GM19468 (cell line): ENCODE measurements at regions not wholly inside any gene's neighbourhood (a gene's known extent, or its start where the extent isn't known, plus 50 kb on each side); places are given as distances from the start of the nearest gene placed in this dataset.

ENCODE experiments used
- ATAC-seq: cut with Tn5 transposase; IDR thresholded peaks from one replicate; pipeline ENCODE4 v1.9.1; 2021; ENCODE audit warnings: mild to moderate bottlenecking, moderate library complexity, moderate number of reproducible peaks; ENCODE audit not compliant: unreplicated experiment; ENCODE audit errors: extremely low read depth

DNA sequence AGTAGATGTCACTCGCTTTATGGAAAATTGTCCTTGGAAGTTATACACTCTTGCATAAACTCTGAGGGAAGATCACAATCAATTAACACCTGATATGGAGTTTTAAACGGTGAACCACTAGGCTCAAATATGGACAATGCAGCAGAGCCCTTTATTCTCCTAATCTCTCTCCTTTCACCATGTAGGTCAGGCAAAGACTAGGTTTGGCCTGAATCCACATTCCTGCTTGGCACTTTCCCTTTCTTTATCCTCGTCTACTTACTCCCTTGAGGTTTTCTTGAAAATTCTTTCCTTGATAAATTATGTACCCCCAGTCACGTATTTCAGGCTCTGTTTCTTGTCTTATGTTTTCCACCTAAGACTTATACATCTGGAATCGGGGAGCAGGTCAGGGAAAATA is 751.7 kb downstream of the DACH1 start:
- ATAC-seq, result no peak

DNA sequence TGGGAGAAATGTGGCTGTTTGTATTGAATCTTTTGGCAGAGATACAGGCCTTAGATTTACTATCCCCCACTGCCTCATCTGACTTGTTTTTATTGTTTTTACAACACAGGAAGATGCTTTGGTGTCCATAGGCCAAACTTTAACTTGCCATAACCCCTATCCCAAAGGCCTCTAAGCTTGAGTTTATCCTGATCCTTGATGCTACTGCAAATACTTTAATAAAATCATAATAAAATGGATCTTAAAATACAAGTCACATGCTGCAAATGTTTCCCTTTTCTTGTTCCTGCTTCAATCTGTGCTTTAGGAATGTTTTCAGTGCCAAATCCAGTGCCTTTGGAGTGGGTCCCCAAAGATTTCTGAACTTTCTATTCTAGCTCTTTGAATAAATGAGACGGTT is 770.6 kb downstream of the DACH1 start:
- ATAC-seq, result no peak

DNA sequence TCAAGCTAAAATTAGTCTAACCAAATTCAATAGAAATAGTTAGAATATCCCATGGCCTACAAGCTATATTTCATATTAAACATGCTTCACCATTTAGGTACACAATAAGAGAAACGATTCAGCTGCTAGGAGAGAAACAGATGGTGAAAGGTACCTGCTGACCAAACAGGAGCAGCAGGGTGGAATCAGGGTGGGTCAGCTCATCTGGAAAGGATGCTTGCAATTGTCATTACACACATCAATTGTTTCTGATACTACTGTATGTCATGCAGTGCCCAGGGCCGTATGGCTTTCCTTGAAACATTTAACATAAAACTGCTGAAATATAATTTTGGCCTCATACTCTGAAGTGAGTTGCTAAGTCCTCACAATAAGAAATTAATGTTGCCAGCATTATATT is 776.0 kb downstream of the DACH1 start:
- no peak for ATAC-seq

DNA sequence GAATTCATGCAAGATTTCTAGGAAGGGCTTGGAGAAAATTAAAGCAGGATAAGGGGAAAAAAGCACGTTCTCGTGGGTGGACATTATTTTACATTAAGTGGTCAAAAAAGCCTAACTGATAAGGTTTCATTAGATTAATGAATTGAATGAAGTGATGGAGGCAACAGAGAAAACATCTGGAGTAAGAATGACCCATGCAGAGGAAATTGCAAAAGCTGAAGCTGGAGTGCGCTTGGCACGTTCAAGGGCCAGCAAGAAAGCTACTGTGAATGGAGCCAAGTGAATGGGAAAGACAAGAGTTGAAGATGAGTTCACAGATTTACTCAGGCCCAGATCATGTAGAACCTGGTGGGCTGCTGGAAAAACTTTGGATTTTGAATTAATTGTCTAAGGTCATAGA is 777.9 kb downstream of the DACH1 start:
- no peak for ATAC-seq

DNA sequence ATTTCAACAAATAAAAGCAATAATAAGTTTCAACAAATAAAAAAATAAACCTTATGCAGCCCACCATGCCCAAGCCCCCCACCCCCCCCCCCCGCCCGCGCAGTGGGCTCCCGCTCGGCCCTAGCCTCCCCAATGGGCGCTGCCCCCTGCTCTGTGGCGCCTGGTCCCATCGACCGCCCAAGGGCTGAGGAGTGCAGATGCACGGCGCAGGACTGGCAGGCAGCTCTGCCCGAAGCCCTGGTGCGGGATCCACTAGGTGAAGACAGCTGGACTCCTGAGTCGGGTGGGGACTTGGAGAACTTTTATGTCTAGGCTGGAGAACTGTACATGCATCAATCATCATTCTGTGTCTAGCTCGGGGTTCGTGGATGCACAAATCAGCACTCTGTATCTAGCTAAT is 779.6 kb downstream of the DACH1 start:
- no peak for ATAC-seq

DNA sequence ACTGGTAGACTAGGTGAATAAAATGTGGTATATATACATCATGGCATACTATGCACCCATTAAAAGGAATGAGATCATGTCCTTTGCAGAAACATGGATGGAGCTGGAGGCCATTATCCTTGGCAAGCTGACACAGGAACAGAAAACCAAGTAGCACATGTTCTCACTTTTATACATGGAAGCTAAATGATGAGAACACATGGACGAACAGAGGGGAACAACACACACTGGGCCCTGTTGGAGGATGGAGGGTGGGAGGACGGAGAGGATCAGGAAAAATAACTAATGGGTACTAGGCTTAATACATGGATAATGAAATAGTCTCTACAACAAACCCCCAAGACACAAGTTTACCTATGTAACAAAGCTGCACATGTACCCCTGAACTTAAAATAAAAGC is 780.0 kb downstream of the DACH1 start:
- ATAC-seq, result no peak

DNA sequence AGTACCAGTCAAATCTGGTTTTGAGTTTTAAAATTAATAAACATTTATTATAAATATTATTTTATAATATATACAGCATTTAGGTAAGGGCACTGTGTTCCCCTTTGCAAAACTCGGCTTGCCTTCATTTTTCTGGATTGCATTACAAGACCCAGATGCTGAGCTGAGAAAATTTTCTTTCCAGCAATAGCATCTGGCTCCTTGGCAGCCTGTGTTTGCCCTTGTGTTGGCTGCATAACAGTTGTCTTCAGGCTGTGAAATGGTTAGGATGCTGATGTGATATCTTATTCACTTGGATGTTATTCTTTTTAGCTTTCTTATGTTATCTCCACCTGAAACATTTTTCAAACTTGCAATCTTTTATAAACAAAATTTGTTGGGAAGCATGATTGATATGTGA is 784.4 kb downstream of the DACH1 start:
- ATAC-seq, result no peak

DNA sequence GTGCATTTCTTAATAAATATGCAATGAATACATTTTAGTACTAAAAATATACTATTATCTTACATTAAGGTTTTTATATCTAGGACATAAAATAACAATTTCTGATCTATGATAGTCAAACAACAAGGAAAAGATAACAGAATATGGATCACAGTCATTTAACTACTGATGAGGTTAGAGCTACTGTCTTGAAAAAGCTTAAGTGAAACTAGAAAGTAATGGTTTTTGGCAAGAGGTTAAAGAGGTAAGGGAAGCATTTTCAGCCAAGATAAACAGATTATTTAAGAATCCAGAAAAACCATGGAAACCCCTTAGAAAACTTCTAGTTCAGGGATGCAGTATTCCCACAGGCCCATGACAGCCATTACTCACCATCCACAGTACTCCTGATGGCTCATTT is 787.4 kb downstream of the DACH1 start:
- no peak for ATAC-seq

DNA sequence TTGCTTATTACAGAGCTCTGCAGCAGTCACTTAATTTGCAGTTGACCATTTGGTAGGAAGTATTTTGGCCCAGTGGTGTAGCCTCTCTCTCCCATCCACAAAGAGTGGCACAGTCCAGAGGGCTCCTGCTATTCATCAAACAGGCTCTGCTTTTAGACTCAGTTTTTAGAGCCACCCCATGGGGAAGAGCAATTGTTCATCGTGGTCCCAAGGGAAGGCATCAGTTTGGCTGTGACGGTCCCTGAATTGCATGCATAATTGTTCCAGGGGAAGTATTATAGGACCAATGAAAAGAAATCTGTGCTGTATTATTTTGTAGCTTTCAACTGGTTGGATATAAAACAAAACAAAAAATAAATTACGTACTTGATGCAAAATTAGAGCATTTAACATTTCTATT is 799.0 kb downstream of the DACH1 start:
- ATAC-seq, result no peak

DNA sequence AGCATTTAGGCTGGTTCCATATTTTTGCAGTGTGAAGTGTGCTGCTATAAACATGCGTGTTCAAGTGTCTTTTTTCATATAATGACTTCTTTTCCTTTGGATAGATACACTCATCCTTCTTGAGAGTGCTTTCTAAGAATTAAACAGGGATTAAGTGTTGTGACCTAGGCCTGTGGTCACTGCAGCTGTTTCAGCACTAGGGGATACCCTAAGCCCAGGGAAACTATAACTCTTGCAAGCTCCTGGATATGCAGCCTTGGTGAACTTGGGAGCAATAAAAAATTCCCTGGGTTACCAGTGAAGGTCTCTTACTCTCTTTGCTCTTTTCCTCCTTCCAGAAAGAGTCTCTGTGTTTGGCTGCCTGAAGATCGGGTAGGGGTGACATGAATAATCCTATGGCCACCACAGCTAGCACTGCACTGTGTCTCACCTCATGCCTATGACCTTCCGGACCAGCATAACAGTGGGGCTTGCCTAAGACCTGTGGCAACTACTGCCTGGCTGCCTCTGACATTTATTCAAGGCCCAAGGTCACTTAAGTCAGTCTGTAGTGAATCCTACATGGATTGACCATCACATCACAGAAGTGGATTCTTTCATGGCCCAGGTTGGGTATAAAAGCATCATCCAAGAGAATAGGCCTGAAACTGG is 799.7 kb downstream of the DACH1 start:
- no peak for ATAC-seq

DNA sequence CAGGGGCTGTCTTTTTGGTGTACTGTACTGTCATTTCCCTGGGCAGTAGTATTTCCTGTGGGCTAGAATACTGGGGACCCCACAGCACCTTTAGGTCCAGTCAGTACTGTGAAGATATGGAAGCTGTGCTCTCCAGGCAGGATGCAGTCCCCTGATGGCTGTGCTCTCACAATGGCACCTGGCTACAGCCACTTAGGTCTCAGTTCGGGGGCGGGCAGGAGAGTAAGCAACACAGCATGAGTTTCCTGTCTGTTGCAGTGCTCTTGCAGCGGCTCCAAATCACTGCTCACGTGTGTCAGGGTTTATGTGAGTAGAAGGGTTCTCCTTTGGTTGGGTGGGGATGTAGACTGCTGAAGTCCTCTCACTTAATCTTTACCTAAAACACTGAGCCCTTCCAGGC is 810.4 kb downstream of the DACH1 start:
- ATAC-seq, result no peak

DNA sequence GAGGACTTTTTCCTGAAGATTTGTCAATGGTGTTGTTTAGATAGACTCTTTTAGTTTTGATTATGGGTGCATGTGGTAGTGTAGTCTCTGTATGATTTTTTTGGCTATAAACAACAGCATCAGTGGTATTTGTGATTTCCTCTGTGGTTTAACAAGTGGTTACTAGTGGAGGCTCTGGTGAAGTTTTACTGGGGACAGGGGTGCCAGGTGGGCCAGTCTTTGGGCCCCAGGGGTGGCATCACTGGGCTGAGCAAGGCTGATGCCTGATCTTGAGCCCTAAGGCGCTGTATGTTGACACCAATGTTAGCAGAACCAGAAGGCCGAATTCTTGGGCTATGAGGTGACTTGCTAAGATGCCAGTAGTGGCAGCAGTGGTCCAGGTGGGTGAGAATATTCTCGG is 811.4 kb downstream of the DACH1 start:
- peak; percentile 30 for ATAC-seq

DNA sequence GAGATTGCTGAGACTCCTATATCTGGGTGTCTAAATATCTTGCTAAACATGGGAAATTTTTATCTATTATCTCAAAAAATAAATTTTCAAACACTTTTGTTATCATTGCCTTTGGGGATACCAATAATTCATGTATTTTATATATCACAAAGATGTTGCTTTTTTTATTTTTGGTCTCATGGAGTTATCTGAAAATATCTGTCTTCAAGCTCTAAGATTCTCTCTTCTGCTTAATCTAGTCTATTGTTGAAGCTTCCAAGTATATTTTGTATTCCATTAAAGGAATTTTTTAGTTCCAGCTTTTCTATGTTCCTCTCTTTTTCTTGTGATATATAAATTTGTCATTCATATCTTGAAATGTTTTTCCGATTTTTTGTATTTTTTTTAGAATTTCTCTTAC is 812.0 kb downstream of the DACH1 start:
- no peak for ATAC-seq

DNA sequence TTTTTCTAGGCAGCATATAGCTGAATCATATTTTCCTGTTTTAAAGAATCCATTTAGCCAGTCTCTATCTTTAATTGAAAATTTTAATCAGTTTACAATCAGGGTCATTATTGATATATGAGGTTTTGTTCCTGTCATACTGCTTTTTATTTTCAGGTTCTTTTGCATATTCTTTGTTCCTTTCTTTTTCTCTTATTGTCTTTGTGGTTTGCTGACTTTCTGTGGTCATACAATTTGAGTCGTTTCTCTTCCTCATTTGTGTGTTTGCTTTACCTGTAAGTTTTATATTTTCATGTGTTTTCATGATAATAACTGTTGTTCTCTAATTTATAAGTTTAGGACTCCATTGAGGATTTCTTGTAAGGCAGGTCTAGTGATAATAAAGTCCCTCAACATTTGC is 812.6 kb downstream of the DACH1 start:
- ATAC-seq, result peak; percentile 34

DNA sequence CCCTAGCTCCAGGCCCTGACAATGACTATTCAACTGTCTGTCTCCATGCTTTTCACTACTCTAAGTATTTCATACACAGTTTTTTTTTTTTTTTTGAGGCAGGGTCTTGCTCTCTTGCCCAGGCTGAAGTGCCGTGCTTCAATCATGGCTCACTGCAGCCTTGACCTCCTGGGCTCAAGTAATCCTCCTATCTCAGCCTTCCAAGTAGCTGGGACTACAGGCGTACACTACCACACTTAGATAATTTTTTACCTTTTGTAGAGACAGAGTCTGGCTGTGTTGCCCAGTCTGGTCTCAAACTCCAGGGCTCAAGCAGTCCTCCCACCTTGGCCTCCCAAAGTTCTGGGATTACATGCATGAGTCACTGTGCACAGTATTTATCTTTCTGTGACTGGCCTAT is 815.4 kb downstream of the DACH1 start:
- ATAC-seq, result no peak

DNA sequence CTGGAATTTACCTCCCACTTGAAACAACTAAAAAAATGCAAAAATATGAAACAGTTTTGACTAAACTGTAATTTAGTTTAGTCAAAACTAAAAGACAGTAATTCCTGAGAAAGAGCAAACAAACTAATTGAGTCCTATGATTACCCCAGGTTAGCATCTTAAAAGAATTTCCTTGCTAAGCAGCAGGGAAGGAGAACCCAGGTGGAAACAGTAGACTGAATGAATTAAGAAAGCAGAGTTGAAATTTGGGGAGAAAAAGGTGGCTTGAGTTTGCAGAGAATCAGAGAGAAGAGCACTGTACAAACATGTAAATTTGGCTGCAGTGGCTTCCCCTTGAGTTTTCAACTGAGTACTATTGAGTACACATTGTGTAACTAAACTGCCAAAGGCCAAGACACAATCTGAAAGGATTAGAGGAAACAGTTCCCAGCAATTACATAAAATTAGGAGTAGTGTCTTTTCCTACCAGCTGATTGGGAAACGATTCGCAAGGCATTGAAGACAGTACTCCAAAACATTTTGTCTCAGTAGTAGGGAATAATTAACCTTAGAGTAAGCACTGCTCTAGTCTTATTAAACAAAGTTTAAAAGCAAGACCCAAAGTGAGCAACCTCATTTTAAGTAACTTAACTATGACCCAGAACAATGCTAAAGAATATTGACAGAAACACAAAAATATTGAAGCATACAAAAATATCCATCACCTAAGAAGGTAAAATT is 820.5 kb downstream of the DACH1 start:
- ATAC-seq, result no peak

DNA sequence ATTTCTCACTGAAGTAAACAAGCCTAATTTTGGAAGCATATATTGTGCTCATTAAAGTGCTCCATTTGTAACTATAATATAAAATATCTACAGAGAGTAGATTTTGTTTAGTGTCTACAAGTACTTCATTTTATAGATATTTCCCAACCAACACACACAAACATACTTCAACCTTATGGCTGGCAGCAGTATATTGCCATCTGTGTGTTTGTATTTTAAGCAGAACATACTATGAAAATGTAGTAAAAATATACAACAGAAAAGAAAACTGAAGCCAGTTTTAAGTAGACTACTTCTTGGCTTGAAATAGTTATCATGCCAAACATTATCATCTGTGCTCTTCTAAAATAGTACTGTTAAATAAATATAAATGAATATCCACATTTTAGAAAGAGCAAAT is 821.9 kb downstream of the DACH1 start:
- no peak for ATAC-seq

DNA sequence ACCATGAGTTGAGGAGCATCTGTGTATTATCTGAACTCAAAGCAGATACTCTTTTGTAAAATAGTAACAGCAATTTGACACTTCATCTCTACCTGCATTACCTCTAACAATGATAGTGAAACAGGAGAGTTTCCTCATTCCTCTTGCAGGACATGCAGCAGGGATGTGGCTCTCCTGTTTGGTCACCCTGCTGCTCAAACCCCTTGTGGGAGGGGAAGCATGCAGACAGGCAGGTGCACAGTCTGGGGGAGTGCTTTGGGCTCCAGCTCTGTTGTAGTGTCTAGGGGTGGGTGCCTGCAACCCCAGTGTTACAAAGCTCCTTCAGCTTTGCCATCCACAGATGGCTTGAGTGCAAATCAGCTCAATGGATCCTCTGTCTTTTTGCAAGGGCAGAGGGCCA is 827.6 kb downstream of the DACH1 start:
- no peak for ATAC-seq

DNA sequence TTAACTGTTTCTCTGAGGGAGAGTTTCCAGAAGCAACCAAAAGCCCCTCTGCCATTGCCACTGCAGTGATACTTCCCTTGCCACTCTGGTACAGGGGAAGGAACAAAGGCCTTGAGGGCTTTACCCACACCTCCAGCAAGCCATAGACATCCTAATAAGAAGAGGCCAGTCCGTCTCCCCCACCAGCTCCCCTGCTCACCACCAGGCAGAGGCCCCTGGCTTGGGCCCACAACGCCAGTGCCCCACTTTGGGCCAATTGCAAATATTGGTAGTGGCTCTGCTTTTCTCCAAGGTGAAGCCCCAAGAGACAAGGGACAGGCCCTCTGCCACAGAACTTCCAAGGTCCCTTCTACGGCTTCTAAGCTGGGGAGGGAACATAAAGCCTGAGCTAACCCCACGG is 833.0 kb downstream of the DACH1 start:
- no peak for ATAC-seq

DNA sequence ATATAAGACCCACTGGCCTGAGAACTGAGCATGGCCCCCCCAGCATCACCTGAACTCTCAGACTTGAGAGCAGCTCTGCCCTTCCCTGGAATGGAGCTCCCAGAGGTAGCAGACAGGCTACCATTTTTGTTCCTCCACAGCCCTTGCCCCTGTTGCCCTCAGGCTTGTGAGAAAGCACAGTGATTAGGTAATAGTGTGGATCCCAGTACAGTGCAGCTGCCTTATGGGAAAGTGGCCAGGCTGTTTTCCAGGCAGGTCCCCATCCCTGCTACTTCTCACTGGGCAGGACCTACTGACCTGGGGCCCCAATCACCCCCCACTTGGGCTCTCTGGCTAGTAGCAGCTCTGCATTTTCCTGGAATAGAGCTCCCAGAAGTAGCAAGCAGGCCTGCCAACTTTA is 834.0 kb downstream of the DACH1 start:
- ATAC-seq, result no peak

DNA sequence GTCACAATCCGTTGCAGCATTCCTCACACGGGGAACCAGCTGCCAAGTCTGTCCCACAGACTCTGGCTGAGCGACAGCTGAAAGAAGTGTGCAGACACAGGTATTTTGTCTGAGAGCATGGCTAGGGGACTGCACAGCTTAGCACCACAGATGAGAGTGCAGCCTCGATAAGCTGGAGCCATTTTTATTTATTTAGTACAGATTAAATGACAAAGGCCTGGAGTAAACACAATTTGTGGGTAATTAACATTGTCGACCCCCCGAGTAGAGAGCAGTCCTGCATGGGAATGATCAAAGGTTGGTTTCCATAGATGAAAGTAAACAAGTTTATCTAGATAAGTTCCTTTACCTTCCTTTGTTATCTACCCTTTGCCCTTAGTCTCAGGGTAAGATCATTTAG is 836.2 kb downstream of the DACH1 start:
- no peak for ATAC-seq

DNA sequence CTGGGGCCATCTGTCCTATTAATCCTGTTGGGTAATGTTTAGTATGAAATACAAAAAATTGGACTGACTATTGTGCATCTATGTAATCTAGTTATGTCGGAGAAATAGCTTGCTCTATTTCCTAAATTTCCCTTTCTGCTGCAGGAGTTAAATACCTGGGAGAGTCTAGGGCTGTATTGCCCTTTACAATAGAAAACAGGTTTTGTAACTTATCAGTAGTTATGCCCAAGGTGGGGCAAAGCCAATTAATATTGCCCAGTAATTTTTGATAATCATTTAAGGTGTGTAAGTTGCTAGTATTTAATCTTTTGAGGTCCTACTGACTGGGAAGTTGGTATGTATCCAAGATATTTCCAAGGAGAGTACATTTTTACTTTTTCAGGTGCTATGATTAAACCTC is 838.1 kb downstream of the DACH1 start:
- no peak for ATAC-seq
